ENCODE measurements at regions not wholly inside any gene's neighbourhood (a gene's known extent, or its start where the extent isn't known, plus 50 kb on each side); places are given as distances from the start of the nearest gene placed in this dataset.

DNA sequence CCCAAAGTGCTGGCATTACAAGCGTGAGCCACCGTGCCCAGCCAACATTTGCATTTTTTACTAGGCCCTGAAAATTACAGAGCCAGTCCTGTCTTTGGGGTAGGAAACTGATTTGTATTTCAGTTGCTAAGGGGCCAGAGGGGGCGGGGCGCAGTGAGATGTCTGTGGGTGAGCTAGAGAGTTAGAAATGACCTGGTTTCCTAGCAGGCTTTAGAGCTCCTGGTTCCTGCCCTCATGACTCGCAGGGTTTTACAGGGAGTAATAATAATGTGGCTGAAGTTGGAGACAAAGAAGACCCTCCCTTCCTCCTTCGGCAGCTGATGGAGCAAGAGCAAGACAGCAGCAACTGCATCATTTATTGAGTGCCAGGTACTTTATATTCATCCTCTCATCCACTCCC is 131.5 kb downstream of the TFAP2C start:
- TF ChIP-seq POLR2A (IDR thresholded peaks at IDR 0.05; ENCODE audit: borderline replicate concordance, extremely low read depth, insufficient read depth, insufficient read length) (no peak), MAX (IDR thresholded peaks at IDR 0.05) (no peak), EZH2 (IDR thresholded peaks at IDR 0.05) (no peak), YY1 (IDR thresholded peaks at IDR 0.05; ENCODE audit: extremely low read depth, insufficient replicate concordance, low read depth, low read length) (no peak), CTCF (IDR thresholded peaks at IDR 0.05 in 2 of 3, conservative IDR thresholded peaks at IDR 0.05 in 1 of 3; ENCODE audit: borderline replicate concordance in 1 of 3, insufficient read depth in 1 of 3, low read depth in 2 of 3, low read length in 2 of 3) (no peak), POLR2AphosphoS5 (IDR thresholded peaks at IDR 0.05; ENCODE audit: low read depth, low read length) (no peak), SIN3A (IDR thresholded peaks at IDR 0.05; ENCODE audit: low read depth) (no peak), CBX3 (IDR thresholded peaks at IDR 0.05; ENCODE audit: low read depth) (no peak), SRF (IDR thresholded peaks at IDR 0.05; ENCODE audit: low read depth) (no peak), FOSL1 (IDR thresholded peaks at IDR 0.05; ENCODE audit: low read depth) (no peak)
- TF ChIP-seq, protein P1, sequence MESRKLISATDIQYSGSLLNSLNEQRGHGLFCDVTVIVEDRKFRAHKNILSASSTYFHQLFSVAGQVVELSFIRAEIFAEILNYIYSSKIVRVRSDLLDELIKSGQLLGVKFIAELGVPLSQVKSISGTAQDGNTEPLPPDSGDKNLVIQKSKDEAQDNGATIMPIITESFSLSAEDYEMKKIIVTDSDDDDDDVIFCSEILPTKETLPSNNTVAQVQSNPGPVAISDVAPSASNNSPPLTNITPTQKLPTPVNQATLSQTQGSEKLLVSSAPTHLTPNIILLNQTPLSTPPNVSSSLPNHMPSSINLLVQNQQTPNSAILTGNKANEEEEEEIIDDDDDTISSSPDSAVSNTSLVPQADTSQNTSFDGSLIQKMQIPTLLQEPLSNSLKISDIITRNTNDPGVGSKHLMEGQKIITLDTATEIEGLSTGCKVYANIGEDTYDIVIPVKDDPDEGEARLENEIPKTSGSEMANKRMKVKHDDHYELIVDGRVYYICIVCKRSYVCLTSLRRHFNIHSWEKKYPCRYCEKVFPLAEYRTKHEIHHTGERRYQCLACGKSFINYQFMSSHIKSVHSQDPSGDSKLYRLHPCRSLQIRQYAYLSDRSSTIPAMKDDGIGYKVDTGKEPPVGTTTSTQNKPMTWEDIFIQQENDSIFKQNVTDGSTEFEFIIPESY (IDR thresholded peaks at IDR 0.05; ENCODE audit: extremely low read depth, insufficient replicate concordance, low read length) = no peak
- TF ChIP-seq, protein P2, sequence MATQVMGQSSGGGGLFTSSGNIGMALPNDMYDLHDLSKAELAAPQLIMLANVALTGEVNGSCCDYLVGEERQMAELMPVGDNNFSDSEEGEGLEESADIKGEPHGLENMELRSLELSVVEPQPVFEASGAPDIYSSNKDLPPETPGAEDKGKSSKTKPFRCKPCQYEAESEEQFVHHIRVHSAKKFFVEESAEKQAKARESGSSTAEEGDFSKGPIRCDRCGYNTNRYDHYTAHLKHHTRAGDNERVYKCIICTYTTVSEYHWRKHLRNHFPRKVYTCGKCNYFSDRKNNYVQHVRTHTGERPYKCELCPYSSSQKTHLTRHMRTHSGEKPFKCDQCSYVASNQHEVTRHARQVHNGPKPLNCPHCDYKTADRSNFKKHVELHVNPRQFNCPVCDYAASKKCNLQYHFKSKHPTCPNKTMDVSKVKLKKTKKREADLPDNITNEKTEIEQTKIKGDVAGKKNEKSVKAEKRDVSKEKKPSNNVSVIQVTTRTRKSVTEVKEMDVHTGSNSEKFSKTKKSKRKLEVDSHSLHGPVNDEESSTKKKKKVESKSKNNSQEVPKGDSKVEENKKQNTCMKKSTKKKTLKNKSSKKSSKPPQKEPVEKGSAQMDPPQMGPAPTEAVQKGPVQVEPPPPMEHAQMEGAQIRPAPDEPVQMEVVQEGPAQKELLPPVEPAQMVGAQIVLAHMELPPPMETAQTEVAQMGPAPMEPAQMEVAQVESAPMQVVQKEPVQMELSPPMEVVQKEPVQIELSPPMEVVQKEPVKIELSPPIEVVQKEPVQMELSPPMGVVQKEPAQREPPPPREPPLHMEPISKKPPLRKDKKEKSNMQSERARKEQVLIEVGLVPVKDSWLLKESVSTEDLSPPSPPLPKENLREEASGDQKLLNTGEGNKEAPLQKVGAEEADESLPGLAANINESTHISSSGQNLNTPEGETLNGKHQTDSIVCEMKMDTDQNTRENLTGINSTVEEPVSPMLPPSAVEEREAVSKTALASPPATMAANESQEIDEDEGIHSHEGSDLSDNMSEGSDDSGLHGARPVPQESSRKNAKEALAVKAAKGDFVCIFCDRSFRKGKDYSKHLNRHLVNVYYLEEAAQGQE (IDR thresholded peaks at IDR 0.05; ENCODE audit: low read depth) = no peak
